Activated naive CD8-positive, alpha-beta T cell treated with anti-CD3 and anti-CD28 coated beads, Interleukin-2, amount 10 ng/mL, durations not matched to agents 7 days and 5 days (primary cell): ENCODE measurements at regions not wholly inside any gene's neighbourhood (a gene's known extent, or its start where the extent isn't known, plus 50 kb on each side); places are given as distances from the start of the nearest gene placed in this dataset.

Experiments used
- ATAC-seq: fragments of 150-1000 bp; cut with Tn5 transposase; one replicate; pipeline ENCODE4 v1.10.0; 2021; ENCODE audit warnings: low read depth, moderate library complexity
- POLR2A ChIA-PET: fragments of 350-600 bp; sonication (Branson Sonifier 250); formaldehyde crosslinking; loops from one replicate; lab custom pipeline; 2021; ENCODE audit warnings: antibody characterized with exemption; lab: Charles Lee
- DNase-seq: peaks from one replicate; pipeline ENCODE4 v3.0.0; 2021
- H3K27ac Mint-ChIP-seq: one replicate; pipeline ENCODE4 v1.8.0; 2022; ENCODE audit warnings: mild to moderate bottlenecking, mixed read lengths
- H3K27me3 Mint-ChIP-seq: one replicate; pipeline ENCODE4 v1.8.0; 2022; ENCODE audit warnings: mild to moderate bottlenecking, moderate library complexity, mixed read lengths
- H3K36me3 Mint-ChIP-seq: one replicate; pipeline ENCODE4 v1.8.0; 2021; ENCODE audit warnings: mild to moderate bottlenecking, mixed read lengths
- H3K4me1 Mint-ChIP-seq: one replicate; pipeline ENCODE4 v1.8.0; 2021; ENCODE audit warnings: mixed read lengths
- H3K4me3 Mint-ChIP-seq: one replicate; pipeline ENCODE4 v1.8.0; 2022; ENCODE audit warnings: mild to moderate bottlenecking, moderate library complexity, mixed read lengths
- H3K9me3 Mint-ChIP-seq: one replicate; pipeline ENCODE4 v1.8.0; 2021; ENCODE audit warnings: mixed read lengths

DNA sequence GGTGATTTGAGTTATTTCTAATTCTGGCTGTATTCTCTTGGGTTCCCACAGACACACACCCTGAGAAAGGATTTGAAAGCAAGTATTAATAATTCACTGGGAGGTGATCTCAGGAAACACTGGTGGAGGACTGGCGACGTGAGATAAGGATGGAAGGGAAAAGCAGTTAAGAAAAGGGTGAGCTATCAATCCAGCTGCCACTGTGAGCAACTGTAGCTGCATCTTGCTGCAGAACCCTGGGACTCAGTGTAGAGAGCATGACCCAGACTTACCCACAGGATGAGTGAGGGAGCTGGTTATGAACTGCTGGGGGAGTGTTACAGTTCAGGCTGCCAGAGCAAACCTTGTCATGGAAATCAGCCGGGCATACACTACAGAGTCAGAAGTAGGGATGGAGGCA lies 71.9 kb downstream of the RESF1 start:
- H3K4me3 Mint-ChIP-seq, result no peak overlapping the region
- H3K36me3 Mint-ChIP-seq, result no peaks in the 10 kb centered on the region
- no peaks in the 10 kb centered on the region for H3K9me3 Mint-ChIP-seq
- peaks cover 11% of the 10 kb centered on the region for H3K4me1 Mint-ChIP-seq
- H3K27me3 Mint-ChIP-seq, result peaks cover 1% of the 10 kb centered on the region
- POLR2A ChIA-PET, result no interaction called here
- ATAC-seq, result no peak
- H3K27ac Mint-ChIP-seq, result no peak overlapping the region
- no peak for DNase-seq

DNA sequence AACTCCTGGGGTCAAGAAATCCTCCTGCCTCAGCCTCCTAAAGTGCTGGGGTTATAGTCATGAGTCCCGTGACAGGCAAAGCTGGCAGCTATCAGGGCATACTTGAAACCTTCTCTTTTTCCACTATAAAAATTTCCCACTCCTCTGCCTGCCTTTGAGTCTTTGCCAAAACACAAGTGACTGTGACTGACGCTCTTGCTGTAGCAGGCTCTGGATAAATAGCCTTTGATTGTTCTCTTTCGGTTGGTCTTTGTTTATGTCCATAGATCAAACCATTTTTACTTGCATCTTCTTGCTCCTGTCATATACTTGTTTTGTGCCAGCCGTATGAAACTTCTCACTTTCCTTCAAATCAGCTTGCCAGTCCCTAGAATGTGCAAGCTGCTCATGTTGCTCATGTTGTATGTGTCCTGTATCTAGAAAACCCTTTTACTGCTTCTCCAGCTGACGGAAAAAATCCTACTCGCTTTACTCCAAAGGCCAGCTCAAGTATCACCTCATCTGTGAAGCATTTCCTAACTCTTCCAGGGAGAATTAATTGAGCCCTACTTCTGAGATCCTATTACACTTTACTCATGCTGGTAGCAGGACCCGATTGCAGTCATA lies 73.1 kb downstream of the RESF1 start:
- POLR2A ChIA-PET, result no interaction called here
- DNase-seq (no peak), ATAC-seq (no peak)
- no peaks in the 10 kb centered on the region for H3K36me3 Mint-ChIP-seq
- no peaks in the 10 kb centered on the region for H3K9me3 Mint-ChIP-seq
- no peak overlapping the region for H3K4me3 Mint-ChIP-seq
- peaks cover 1% of the 10 kb centered on the region for H3K27me3 Mint-ChIP-seq
- H3K27ac Mint-ChIP-seq, result no peak overlapping the region
- H3K4me1 Mint-ChIP-seq, result peaks cover 6% of the 10 kb centered on the region

DNA sequence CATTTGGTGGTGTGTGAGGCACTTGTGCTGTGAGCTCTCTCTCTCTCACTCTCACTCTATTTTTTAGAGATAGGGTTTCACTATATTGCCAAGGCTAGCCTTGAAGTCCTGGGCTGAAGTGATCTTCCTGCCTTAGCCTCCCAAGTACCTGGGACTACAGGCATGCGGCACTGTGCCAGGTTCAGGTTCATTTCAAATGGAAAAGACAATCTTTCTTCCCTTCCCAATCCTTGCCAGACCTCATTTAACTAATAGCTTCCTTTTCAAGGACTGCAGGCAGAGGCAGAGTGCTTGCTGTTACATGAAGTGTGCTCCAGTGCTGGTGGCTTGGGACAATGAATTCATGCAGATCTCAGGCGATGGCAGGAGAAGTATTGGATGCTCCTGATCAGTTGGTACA lies 73.2 kb upstream of the BICD1 start:
- POLR2A ChIA-PET, result no interaction called here
- H3K27ac Mint-ChIP-seq, result no peak overlapping the region
- no peak for ATAC-seq
- no peak overlapping the region for H3K4me3 Mint-ChIP-seq
- H3K27me3 Mint-ChIP-seq, result peaks cover 1% of the 10 kb centered on the region
- DNase-seq, result no peak
- no peaks in the 10 kb centered on the region for H3K9me3 Mint-ChIP-seq
- peaks cover 6% of the 10 kb centered on the region for H3K4me1 Mint-ChIP-seq
- H3K36me3 Mint-ChIP-seq, result no peaks in the 10 kb centered on the region

DNA sequence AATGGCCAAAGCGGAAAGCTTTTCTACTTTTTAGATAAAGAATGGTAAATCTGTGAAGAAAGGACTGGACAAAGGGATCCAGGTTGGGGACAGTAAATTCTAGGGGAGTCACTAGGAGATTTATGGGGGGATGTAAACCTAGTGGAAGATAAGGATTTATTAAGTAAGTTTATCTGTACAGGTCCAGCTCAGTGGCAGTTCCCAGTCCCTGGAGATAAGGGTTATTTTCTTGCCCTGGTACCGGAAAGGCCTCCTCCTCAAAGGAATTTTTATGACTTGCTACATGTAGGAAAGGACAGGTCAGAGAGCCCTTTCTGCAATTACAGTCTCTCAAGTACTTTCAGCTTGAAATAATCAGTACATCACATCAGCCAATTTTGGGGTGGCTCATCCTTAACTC lies 72.6 kb upstream of the BICD1 start:
- DNase-seq (no peak), ATAC-seq (no peak)
- no peaks in the 10 kb centered on the region for H3K9me3 Mint-ChIP-seq
- POLR2A ChIA-PET, result no interaction called here
- peaks cover 5% of the 10 kb centered on the region for H3K4me1 Mint-ChIP-seq
- no peaks in the 10 kb centered on the region for H3K36me3 Mint-ChIP-seq
- no peak overlapping the region for H3K27ac Mint-ChIP-seq
- H3K4me3 Mint-ChIP-seq, result no peak overlapping the region
- peaks cover 1% of the 10 kb centered on the region for H3K27me3 Mint-ChIP-seq

DNA sequence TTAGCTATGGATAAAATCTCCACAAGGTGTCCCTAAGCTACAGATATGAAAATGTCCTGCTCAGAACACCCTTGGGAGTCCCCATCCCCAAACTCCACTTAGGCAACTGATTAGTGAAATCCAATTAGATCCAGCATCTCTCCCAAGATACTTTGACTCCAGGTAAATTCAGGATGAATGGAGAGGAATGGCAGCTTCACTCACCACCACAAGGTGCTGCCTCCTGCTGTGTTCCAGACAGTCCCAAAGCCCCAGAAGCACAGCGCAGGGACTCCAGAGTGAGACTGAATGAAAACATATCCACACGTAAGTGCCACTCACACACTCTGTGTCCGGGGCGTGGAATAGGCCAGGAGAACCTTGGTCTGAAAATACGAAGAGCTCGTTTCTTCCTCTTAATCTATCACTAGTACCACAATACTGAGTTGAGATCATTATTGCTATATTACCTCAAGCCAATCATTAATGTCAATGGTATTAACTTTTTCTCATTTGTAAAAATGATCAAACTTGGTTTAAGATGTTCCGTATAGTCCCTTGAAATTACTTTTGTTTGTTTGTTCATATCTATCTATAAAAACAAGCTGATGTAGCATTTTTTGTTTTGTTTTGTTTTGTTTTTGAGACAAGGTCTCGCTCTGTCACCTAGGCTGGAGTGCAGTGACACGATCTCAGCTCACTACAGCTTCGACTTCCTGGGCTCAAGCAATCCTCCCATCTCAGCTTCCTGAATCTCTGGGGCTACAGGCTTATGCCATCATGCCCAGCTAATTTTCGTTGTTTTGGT lies 70.0 kb upstream of the BICD1 start:
- no peaks in the 10 kb centered on the region for H3K9me3 Mint-ChIP-seq
- ATAC-seq (no peak), DNase-seq (no peak)
- H3K4me3 Mint-ChIP-seq, result no peak overlapping the region
- POLR2A ChIA-PET, result interaction anchor here (0.7 to 1.0 kb wide), 2 partner anchors 40 to 221 kb away, joined by 3 read pairs; no protein-coding TSS in a partner anchor
- H3K27me3 Mint-ChIP-seq, result no peaks in the 10 kb centered on the region
- H3K36me3 Mint-ChIP-seq, result no peaks in the 10 kb centered on the region
- no peak overlapping the region for H3K27ac Mint-ChIP-seq
- H3K4me1 Mint-ChIP-seq, result no peaks in the 10 kb centered on the region

DNA sequence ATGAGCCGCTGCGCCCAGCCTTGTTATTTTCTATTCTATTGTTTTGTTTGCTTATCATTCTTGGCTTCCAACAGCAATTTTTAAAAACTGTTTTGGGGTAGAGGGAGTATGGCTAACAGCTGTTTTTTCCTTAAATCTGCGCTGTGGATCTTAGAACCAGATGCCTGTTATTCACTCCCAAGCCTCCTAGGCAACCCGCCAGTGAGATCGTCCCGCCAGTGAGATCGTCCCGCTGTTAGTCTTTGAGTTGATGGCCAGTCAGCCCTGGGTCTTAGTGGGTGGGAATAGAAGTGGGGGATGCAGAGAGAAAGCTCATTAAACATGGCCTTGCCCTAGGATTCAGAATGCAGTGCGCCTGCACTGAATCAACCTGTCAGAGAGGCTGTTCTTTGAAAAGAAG lies 67.3 kb upstream of the BICD1 start:
- H3K9me3 Mint-ChIP-seq, result peaks cover 10% of the 10 kb centered on the region
- no peak for ATAC-seq
- DNase-seq, result no peak
- no peak overlapping the region for H3K27ac Mint-ChIP-seq
- no peak overlapping the region for H3K4me3 Mint-ChIP-seq
- POLR2A ChIA-PET, result no interaction called here
- no peaks in the 10 kb centered on the region for H3K27me3 Mint-ChIP-seq
- H3K36me3 Mint-ChIP-seq, result peaks cover 8% of the 10 kb centered on the region
- H3K4me1 Mint-ChIP-seq, result no peaks in the 10 kb centered on the region

DNA sequence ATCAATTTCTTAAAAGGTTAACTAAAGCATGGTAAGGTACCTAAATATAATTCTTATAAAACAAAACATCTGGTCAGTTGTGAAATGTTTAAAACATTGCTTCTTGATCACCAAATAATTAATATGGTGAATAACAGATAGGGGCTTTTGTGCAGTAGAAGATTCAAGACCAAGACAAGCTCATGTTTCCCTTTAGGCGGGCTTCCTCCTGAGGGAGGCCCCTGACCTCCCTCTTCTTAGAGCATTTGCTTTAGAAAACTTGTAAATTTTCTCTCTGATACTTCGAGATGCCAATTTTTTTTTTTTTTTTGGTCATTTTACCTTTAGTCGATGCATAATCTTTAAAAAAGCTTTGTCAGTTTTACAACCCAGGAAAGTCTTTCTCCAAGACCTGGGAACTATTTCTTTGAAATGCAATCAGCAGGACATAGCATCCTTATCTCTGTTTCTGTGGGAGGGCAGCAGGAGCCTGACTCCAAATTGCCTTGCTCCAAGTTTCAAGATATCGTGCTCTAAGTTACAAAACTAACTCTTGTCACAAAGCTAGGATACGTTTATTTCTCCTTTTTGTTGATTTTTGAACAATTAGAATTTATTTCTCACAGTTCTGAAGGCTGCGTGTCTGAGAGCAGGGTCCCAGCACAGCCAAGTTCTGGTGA lies 66.6 kb upstream of the BICD1 start:
- POLR2A ChIA-PET, result interaction anchor here (0.7 kb wide), 1 partner anchor 11 kb away, joined by 3 read pairs; no protein-coding TSS in a partner anchor
- DNase-seq, result no peak
- ATAC-seq, result no peak
- H3K9me3 Mint-ChIP-seq, result peaks cover 10% of the 10 kb centered on the region
- no peaks in the 10 kb centered on the region for H3K27me3 Mint-ChIP-seq
- H3K4me1 Mint-ChIP-seq, result no peaks in the 10 kb centered on the region
- H3K36me3 Mint-ChIP-seq, result peaks cover 10% of the 10 kb centered on the region
- no peak overlapping the region for H3K27ac Mint-ChIP-seq
- no peak overlapping the region for H3K4me3 Mint-ChIP-seq

DNA sequence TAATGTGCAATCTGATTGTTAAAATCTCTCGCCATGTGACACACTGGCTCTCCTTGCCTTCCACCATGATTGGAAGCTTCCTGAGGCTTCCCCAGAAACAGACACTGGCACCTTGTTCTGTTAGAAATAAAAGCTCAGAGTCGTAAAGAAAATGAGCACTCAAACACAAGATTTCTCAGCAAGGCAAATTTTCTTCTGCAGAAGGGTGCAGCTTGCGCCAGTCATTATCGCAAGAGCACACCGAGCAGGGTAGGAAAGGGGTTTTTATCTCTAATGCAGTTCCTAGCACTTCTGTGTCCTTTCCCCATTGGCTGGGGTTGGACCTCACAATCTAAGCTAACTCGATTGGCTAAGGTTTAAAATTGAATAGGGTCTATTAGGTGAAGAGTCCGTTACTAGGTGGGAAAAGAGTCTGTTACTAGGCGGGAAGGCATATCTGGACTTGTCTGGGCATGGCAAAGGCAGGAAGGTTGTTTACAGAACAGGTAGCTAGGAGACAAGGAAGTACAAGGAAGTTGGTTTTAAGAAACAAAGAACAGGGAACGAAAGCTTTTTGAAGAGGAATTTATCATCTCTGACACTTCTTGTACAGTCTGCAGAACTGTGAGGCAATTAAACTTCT lies 62.6 kb upstream of the BICD1 start:
- Mint-ChIP-seq H3K27ac (no peak overlapping the region), H3K27me3 (no peaks in the 10 kb centered on the region), H3K36me3 (peaks cover 15% of the 10 kb centered on the region), H3K4me3 (no peak overlapping the region), H3K4me1 (peaks cover 4% of the 10 kb centered on the region), H3K9me3 (peaks cover 15% of the 10 kb centered on the region)
- ATAC-seq (no peak), DNase-seq (no peak)
- POLR2A ChIA-PET, result no interaction called here

DNA sequence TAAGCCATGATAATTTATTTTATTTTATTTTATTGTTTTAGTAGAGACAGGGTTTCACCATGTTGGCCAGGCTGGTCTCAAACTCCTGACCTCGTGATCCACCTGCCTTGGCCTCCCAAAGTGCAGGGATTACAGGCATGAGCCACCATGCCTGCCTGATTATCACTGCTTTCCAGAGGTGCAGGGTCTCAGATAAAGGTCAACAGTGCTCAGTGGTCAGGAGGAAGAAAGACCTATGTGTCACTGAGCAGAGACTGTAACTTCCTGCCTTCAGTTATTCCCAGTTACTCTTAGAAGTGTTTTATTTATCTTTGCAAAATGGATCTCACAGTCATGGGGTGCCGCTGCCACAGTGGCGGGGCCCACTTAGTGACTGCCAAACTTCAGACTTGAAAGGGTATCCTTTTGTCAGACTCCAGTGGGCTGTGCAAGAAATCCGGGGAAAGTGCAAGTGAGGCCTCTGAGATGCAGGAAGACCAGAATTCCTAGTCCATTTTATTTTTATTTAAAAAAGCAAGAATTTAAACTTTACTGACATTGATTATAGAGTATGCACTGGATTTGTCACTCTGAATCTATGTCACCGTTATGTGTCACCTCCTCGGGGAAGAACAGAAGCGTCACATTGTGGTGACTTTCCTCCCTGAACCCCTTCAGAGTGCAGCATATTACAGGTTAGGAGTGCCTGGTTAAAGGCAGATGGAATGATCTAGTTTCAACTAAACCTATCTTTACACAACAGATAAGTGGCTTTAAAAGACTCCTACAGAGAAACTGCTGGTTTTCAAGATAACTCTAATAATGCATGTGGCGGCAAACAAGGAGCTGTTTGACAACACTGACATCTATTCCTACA lies 59.1 kb upstream of the BICD1 start:
- Mint-ChIP-seq H3K9me3 (peaks cover 10% of the 10 kb centered on the region), H3K27ac (peak overlapping the region; percentile 61), H3K4me1 (peaks cover 4% of the 10 kb centered on the region), H3K36me3 (peaks cover 15% of the 10 kb centered on the region), H3K27me3 (no peaks in the 10 kb centered on the region), H3K4me3 (no peak overlapping the region)
- POLR2A ChIA-PET, result no interaction called here
- ATAC-seq, result no peak
- DNase-seq, result no peak

DNA sequence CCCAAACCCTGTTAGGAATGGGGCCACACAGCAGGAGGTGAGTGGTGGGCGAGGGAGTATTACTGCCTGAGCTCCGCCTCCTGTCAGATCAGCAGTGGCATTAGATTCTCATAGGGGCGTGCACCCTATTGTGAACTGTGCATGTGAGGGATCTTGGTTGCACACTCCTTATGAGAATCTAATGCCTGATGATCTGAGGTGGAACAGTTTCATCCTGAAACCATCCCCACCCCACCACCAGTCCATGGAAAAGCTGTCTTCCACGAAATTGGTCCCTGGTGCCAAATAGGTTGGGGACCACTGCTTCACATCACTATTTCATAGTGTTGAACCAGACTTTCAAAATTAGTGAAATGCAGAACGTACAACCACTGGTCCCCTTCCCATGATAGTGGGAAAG lies 57.9 kb upstream of the BICD1 start:
- H3K4me1 Mint-ChIP-seq, result peaks cover 4% of the 10 kb centered on the region
- H3K36me3 Mint-ChIP-seq, result peaks cover 12% of the 10 kb centered on the region
- peaks cover 10% of the 10 kb centered on the region for H3K9me3 Mint-ChIP-seq
- no peak overlapping the region for H3K4me3 Mint-ChIP-seq
- POLR2A ChIA-PET, result no interaction called here
- H3K27ac Mint-ChIP-seq, result no peak overlapping the region
- H3K27me3 Mint-ChIP-seq, result no peaks in the 10 kb centered on the region
- ATAC-seq (no peak), DNase-seq (no peak)

DNA sequence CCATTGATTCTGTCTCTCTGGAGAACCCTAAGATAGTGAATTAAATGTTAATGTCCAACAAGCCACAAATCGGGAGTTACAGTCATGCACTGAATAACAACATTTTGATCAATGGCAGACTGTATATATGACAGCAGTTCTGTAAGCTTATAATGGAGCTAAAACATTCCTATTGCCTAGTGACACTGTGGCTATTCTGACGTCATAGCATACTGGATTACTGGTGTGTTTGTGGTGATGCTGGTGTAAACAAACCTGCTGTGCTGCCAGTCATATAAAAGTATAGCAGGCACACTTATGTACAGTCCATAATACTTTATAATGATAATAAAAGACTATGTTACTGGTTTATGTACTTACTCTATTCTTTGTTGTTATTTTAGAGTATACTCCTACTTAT lies 56.7 kb upstream of the BICD1 start:
- no peak for DNase-seq
- Mint-ChIP-seq H3K36me3 (peaks cover 6% of the 10 kb centered on the region), H3K4me3 (no peak overlapping the region), H3K27ac (no peak overlapping the region), H3K9me3 (peaks cover 9% of the 10 kb centered on the region), H3K4me1 (peaks cover 4% of the 10 kb centered on the region), H3K27me3 (no peaks in the 10 kb centered on the region)
- POLR2A ChIA-PET, result no interaction called here
- no peak for ATAC-seq

DNA sequence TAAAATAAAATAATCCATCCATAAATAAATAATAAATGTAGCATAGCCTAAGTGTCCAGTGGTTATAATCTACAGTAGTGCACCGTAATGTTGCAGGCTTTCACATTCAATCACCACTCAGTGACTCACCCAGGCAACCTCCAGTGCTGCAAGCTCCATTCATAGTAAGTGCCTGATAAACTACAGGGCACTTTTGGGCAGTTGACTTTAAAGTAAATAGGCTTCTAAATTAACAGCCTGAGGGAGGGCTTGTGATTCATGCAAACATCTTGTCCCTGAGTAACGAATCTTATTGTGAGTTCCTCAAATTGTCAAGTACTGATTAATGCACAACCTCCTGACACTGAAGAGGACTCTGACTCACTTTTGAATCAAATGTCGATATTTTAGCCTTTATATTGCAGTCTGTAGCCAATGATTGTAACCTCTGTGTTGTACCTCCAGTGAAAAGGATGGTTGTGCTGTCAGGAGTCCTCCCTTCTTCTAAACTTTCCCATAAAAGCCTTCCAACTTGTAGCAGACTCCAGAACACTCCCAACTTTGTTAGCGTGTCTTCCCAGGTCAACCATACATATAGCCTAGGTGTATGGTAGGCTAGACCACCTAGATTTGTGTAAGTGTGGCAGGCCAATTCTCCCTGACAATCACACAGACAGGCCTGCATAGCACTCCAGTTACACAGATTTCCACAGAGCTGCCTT lies 55.0 kb upstream of the BICD1 start:
- H3K4me1 Mint-ChIP-seq, result peaks cover 4% of the 10 kb centered on the region
- ATAC-seq (no peak), DNase-seq (no peak)
- no peak overlapping the region for H3K27ac Mint-ChIP-seq
- H3K4me3 Mint-ChIP-seq, result no peak overlapping the region
- POLR2A ChIA-PET, result no interaction called here
- H3K27me3 Mint-ChIP-seq, result no peaks in the 10 kb centered on the region
- peaks cover 3% of the 10 kb centered on the region for H3K36me3 Mint-ChIP-seq
- H3K9me3 Mint-ChIP-seq, result peaks cover 6% of the 10 kb centered on the region
